ENCODE measurements at regions not wholly inside any gene's neighbourhood (a gene's known extent, or its start where the extent isn't known, plus 50 kb on each side); places are given as distances from the start of the nearest gene placed in this dataset.

DNA sequence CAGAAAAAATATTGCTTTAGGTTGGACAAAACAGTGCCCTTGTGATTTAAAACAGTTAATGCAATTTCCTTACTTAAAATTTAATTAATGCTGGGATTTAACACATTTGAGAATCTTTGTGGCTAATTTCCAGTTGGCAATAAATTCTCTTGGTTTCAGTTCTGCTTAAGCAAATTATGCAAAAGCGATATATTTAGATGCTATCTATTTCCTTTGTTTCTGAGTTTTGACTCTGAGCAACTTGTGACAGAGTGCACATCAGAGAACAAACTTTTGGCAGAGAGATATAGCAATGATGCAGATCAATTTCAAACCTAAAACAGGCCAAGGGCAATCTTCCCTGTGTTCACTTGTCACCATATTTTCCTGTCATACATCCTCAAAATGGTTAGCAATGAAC lies 933.6 kb upstream of the ZWINT start:
- DNase-seq: no peak

DNA sequence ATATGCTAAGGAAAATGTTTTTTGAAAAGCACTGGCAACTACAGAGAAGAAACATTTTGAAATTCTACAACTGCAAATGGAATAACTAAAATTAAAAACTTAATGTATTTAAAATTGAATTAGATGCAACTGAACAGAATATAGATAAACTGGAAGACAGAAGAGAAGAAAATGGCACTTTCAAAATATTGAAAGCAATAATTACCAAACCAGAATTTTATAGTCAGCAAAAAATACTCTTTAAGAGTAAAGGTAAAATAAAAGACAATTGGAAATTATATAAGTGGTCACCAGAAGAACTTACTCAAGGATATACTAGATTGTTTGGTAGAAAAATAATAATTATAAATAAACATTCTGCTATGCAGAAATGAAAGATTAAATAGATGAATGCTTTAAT lies 927.7 kb upstream of the ZWINT start:
- no peak for DNase-seq

DNA sequence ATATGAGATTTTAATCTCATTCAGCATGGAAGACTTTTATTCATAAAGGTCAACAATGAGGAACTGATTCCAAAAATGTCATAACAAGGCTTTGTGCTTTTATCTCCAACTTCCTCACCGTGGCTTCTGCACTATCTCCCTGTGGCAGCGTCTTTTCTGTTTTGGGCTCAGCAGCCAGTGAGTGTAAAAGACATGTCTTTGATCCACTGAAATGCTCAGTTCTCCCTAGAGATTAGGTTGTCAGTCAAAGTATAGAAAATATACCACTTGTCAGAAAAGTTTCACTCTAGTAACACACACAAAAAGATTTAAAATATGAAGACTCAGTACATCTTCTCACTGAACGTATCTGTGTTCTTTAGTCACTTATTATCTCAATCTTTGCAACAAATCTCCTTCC lies 901.8 kb upstream of the ZWINT start:
- no peak for DNase-seq

DNA sequence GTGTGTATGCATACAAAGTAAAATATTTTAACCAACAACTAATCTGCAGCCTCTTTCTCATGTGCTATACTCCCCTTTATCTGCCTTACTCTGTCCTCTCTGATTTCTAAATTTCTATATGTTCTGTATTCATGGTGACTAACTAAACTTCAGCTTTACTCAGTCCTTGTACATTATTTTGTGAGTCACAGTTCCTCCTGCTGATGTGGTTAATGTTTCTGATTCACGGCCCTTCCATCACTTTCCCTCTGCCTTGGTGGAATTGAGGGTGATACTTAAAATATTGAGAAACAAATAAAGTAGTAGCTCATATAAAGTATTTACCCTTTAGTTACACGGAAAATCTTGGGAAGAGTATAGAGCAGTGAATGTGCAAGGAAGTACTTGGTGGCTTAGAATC lies 899.1 kb upstream of the ZWINT start:
- DNase-seq: no peak

DNA sequence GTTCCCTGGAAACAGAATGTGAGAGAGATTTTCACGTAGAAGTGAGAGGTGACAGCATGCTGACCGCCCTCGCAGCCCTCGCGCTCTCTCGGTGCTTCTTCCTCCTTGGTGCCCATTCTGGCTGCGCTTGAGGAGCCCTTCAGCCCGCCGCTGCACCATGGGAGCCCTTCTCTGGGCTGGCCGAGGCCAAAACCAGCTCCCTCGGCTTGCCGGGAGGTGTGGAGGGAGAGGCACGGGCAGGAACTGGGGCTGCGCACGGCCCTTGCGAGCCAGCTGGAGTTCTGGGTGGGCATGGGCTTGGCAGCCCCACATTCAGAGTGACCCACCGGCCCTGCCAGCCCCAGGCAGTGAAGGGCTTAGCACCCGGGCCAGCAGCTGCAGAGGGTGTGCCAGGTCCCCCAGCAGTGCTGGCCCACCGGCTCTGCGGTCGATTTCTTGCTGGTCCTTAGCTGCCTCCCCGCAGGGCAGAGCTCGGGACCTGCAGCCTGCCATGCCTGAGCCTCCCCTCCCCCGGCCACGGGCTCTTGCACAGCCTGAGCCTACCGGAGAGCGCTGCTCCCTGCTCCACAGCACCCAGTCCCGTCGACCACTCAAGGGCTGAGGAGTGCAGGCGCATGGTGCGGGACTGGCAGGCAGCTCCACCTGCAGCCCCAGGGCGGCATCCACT lies 888.7 kb upstream of the ZWINT start:
- DNase-seq: no peak

DNA sequence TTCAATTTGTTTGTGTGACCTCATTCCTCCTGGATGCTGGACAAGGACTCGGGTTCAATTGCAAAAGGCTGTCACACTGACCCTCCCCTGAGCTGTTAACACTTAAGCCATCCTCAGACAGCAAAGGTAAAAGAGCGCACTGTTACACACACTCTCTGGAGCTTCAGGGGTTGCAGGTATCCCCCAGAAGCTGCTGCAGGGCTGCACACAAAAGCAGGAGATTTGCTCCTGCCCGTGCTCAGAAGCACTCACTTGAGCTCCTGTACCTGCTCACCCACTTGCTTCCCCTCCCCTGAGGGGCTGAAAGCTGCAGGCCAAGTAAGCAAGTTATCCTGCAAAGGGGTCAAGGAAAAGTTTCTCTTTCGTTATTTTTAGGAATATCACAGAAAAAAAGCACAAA lies 886.2 kb upstream of the ZWINT start:
- no peak for DNase-seq

DNA sequence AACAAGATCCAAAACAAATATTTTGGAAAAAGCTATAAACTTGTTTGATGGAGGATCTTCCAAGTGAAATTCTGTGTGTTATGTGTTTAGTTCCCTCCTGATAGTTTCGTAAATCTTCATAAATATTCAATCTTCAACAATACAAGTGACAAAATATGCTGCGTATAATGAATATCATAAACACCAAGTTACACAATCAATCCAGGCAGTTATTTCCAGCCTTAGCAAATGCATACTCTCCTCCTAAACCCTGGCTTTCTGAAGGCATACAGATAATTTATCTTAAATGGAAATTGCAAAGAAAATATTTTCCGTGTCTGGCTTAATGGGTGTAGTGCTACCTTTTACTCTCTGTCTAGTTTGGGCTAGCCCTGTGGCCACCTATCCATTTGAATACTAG lies 864.9 kb upstream of the ZWINT start:
- no peak for DNase-seq

DNA sequence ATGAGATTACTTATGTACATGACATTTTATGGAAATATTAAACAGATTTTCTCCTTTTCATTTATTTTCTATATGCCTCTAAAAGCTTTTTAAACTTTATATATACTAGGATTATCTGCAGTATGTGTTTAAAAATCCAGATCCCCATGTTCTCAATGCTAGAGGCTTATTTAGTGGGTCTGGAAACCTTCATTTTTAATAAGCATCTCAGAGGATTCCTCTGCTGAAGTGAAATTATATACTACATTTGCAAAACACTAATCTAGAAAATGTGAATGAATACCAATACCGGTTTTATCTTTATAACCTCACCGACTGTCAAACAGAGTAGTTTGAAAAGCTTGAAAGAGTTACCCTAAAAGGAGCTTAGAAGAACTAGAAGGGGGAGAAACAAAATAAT lies 863.8 kb upstream of the ZWINT start:
- no peak for DNase-seq

DNA sequence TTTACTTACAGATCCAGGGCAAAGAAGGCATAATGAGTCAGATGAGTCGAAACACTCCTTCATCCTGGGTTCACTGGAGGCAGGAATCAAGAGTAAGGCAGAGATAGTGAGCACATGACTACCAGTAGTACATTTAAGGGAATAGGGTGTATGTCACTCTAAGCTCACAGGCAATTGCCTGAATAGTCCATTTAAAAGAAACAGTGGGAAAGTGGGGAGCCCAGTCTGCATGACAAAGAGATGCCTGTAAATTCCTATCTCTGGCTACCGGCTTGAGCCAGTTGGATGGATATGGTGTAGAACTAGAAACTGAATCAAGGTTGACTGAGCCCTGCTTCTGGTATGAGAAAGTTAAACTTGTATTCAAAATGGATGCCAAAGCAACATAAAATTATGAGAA lies 861.5 kb upstream of the ZWINT start:
- DNase-seq: no peak

DNA sequence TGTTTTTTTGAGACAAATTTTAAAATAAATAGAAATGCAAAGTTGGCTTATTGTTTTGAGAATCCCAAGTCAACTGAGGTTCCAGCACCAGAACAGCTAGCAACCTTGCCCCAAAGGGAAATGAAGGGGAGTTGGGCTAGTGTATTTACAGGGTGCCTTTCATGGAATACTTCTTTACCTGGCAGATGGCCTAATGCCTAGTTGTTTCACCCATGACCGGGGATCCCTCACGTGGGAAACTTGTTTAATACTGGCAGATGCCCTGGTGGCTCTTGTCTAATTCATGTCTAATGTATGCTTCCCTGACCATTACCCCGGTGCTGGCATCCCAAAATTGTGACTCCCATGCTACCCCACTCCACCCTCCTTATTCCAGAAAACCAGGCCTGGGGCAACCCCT lies 861.1 kb upstream of the ZWINT start:
- DNase-seq: no peak

DNA sequence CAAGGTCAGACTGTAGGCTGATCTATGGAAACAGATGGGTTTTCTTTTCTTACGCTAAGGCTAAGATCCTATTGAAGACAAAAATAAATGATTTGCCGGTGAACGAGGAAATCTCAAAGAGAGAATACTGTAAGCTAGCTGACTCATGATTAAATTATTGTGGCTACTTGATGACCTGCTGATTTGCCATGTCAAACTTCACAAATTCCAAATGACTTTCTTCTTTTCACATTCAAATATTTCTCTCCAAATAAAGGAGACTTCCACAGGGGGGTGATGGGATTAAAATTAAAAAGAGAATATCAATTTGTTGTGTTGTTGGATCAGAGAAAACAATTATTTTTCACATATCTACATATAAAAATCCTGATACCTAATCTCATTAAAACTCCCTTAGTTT lies 860.6 kb upstream of the ZWINT start:
- no peak for DNase-seq

DNA sequence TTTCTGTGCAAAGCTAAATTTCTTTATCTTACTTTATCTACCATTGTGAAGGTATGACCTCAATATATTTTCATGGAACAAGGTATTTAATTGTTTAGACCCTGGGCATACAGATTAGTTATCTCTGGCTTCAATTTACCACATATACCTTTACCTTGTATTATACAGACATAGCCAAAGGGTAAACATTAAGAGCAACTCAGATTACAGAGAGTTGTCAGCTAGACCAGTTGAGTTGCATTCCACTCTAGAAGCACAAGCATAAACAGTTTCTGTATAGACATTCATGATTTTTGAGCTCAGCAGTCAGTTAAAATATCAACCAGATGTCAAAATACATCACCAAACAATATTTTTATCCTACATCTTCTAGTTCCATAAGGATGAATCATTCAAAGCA lies 857.3 kb upstream of the ZWINT start:
- no peak for DNase-seq

DNA sequence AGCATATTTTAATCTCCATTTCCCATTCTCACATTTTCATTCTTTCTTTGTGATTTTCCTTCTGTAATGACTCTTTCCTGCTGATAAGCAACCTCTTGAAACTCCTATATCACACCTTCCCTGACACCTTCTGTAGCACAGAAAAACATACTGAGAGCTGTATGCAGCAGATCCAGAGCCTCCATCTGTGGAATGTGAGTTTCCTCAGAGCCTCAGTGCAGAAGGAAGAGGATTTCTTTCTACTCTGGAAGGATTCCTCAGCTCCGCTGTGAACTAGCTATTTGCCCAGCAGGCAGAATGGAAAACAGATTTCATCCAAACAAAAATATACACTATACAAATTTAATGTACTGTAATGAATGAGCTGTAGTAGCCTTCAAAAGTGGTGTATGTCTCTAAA lies 841.3 kb upstream of the ZWINT start:
- no peak for DNase-seq

DNA sequence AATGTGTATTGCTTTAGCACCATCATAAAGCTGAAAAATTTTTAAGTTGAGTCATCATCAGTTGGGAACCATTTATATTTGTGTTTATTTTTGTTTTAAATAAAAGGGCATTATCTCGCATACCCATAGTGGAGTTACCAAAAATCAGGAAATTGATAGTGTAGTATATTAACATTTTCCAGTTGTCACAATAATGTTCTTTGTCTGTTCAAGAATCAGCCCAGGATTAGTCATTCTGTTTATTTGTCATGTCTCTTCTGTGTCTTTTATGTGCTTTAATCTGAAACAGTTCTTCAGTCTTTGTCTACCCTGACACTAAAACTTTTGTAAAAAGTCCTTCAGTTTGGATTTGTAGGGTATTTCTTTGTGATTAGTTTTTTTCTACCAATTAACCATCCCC lies 827.8 kb upstream of the ZWINT start:
- DNase-seq: no peak

DNA sequence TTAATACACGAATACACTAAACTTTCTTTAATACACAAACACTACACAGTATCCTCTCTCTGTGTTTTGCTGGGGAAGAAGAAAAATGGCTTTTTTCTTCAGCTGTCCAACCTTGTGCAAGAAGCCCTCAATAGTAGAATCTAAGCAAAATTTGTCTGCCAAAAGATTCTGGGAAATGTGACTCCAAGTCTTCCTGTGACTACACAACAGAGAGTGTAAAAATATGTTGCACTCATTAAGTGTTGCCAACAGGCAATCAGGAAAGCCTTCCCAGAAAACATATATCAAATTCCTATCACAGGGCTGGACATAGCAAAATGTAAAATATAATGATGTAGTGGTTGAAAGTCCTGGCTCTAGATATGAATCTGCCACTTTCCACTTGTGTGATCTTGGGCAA lies 825.1 kb upstream of the ZWINT start:
- DNase-seq: no peak

DNA sequence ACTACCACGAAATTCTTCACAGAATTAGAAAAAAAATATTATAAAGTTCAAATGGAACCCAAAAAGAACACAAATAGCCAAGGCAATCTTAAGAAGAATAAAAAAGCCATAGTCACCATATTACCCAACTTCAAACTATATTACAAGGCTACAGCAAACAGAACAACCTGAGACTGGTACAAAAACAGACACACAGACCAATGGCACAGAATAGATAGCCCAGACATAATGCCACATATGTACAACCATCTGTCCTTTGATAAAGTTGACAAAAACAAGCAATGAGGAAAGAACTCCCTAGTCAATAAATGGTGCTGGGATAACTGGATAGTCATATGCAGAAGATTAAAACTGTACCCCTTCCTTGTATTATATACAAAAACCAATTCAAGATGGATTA lies 808.5 kb upstream of the ZWINT start:
- DNase-seq: no peak

DNA sequence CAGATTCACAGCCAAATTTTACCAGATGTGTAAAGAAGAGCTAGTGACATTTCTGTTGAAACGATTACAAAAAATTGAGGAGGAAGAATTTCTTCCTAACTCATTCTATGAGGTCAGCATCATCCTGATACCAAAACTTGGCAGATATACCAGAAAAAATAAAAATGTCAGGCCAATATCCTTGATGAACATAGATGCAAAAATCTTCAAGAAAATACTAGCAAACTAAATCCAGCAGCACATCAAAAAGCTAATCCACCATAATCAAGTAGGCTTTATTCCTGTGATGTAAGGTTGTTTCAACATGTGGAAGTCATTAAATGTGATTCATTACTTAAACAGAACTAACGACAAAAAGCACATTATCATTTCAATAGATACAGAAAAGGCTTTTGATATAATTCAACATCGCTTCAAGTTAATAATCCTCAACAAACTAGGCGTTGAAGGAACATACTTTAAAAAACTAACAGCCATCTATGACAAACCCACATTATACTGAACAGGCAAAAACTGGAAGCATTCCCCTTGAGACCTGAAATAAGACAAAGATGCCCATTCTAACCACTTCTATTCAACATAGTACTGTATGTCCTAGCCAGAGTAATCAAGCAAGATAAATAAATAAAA lies 807.7 kb upstream of the ZWINT start:
- no peak for DNase-seq

DNA sequence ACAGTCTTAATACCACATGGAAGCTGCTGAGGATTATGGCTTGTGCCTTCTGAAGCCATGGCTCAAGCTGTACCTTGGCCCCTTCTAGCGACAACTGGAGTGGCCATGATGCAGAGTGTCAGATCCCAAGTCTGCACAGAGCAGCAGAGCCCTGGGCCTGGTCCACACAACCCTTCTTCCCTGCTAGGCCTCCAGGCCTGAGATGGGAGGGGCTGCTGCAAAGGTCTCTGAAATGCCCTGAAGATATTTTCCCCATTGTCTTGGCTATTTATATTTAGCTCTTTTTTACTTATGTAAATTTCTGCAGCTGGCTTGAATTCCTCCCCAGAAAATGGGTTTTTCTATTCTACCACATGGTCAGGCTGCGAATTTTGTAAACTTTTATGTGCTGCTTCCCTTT lies 804.6 kb upstream of the ZWINT start:
- DNase-seq: no peak

DNA sequence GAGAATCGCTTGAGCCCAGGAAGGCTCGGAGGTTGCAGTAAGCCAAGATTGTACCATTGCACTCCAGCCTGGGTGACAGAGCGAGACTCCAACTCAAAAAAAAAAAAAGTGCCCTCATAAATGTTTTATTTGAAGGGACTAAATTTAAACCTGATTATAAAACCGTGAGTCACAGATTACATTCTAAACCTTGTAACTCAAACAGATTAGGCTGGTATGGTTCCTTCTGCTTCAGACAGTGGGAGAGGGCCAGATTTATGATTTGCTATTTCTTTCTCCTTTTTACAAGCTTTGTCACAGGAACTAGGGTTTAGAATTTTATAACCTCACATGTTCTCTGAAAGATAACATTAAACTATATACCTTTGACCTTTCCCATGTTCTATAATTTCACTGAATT lies 801.2 kb upstream of the ZWINT start:
- no peak for DNase-seq

DNA sequence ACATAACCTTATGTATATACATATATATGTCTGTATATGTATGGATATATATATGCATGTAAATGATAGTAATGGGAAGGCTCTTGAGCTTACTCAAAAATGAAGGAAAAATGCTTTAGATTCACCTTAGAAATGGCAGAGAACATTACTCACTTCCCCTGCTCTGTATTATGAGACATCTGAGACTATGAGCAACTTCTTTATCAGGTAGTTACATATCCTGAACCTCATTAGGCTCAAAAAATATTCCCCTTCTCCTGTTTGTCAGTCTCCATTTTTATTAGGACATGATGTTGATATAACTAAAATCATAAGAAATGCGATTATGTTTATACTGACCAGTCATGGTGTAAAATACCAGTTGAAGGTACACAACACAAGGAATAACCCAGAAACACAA lies 800.1 kb upstream of the ZWINT start:
- DNase-seq: no peak

DNA sequence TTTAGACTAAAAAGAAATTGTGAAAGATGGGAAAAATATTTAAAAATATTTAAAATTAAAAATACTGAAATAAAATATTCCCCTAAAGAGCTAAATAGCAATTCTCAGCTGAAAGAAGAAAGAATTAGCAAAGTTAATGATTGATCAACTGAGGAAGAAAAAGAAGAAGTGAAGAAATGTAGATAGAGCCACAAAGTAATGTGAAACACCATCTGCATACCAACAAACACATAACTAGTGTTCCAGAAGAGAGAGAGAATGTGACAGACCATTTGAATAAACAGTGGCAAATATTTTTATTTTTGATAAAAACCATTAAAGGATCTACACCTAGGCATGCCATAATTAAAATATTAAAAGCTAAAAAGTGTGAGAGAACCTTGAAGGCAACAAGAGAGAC lies 784.5 kb upstream of the ZWINT start:
- no peak for DNase-seq

DNA sequence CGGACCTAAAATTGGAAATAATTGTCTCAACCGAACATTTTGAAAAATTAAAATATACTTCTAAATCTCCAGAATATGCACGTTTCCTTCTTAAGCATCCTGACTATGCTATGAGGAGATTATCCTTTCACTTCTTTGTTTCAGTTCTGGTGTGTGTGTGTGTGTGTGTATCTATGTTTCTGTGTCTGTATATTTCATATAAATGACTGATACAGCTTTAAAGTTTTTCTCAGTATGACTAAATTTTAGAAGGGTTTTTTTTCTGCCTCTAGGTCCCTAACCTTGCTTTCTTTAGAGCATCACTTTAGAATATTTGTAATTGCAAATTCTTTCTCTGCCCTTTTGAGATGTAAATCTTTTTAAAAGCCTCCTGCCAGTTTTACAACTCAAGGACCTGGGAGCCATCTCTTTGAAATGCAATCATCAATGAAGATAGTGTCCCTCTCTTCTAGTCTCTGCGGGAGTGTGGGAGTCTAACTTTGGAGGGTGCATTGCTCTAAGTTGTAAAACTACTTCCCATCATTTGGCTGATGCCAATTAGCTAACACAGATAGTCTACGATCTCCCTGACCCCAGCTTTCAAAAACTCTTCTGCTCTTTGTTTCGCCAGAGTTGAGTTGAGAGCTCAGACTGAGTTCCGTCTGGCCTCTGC lies 782.0 kb upstream of the ZWINT start:
- DNase-seq: no peak

DNA sequence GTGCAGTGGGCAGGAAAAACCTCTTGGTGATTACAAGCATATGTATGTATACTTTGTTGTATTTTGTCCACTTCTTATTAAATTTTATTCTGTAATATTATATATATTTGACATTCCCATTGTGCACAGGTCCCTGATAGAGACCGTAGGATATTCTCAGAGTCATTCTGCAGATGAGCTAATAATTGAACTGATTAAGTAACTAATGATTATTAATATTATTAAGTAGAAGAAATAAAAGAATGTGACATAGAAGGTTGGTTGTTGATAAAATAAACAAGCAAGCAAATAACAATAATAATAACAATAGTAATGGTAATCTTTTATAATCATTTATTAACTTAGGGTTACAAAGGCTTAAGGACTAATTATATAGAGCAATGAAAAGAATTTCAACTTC lies 780.6 kb upstream of the ZWINT start:
- DNase-seq: no peak

DNA sequence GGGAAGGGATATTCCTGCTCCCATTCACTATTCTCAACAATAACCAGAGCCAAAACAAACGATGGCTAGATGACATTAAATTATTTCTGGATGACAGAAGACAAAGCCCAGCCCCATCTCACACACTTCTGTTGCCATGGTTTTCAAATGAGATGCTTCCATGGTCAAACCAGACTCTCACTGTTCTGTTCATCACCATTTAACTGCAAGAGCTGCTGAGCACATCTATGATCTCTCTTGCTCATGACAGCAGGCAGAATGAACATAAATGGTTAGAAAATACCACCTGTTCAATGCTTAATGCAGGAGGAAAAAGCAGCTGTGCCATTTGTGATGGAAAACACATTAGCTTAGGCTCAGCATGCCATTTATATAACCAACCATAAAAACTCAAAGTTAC lies 758.6 kb upstream of the ZWINT start:
- no peak for DNase-seq

DNA sequence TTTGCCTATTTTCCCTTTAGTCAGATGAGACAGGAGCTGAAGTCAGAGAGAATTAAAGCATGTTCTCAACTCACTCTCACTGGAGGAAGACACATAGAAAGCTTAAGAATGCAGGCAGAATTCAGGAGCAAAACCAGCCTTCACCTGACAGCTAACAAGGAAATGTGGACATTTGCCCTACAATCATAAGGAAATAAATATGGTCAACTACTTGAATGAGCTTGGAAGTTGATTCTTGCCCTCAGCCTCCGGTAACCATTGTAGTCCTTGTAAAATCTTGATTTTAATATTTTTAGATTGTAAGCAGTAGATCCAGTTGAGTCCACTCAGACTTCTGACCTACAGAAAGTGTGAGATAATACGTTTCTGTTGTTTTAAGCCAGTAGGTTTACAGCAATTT lies 752.5 kb upstream of the ZWINT start:
- no peak for DNase-seq

Data from central memory CD4-positive, alpha-beta T cell (primary cell).